DOHH2 (cell line): ENCODE measurements at regions not wholly inside any gene's neighbourhood (a gene's known extent, or its start where the extent isn't known, plus 50 kb on each side); places are given as distances from the start of the nearest gene placed in this dataset.

Source experiments
- CTCF ChIP-seq: fragments of 200-600 bp; sonication (generic); IDR thresholded peaks from one replicate; pipeline ENCODE4 v1.5.1; 2014; ENCODE audit warnings: antibody characterized with exemption, mild to moderate bottlenecking, low read depth, low read length; ENCODE audit not compliant: poor library complexity, severe bottlenecking
- EZH2phosphoT487 ChIP-seq: fragments of 200-600 bp; sonication (generic); IDR thresholded peaks from 2 replicates; pipeline ENCODE4 v1.6.1; 2017; ENCODE audit warnings: borderline replicate concordance, mild to moderate bottlenecking, antibody characterized with exemption, low read length, moderate library complexity, mixed read lengths

GRCh38 chr9:19699756-19700155 lies 89.1 kb downstream of the SLC24A2 start:
- no peak for TF ChIP-seq CTCF
- TF ChIP-seq EZH2phosphoT487: no peak
